Smooth muscle cell (in vitro differentiated cells): ENCODE measurements at regions not wholly inside any gene's neighbourhood (a gene's known extent, or its start where the extent isn't known, plus 50 kb on each side); places are given as distances from the start of the nearest gene placed in this dataset.

ENCODE experiments used
- DNase-seq: peaks from one replicate; lab custom pipeline; 2025; ENCODE audit not compliant: unreplicated experiment; lab: John Stamatoyannopoulos, UW
- H2AFZ ChIP-seq: fragments of 200-600 bp; sonication (generic); 2 replicates; pipeline ENCODE4 v1.6.0; 2016; ENCODE audit warnings: antibody characterized with exemption, low read depth, mild to moderate bottlenecking
- H3F3A ChIP-seq: fragments of 200-600 bp; sonication (generic); 2 replicates; pipeline ENCODE4 v1.6.0; 2017; ENCODE audit warnings: antibody characterized with exemption, low read depth
- H3K27ac ChIP-seq: fragments of 200-600 bp; sonication (generic); 2 replicates; pipeline ENCODE4 v1.5.1; 2016; ENCODE audit warnings: low read depth, mild to moderate bottlenecking
- H3K27me3 ChIP-seq: fragments of 200-600 bp; sonication (generic); 2 replicates; pipeline ENCODE4 v1.6.1; 2016; ENCODE audit warnings: low read depth, mild to moderate bottlenecking
- H3K36me3 ChIP-seq: fragments of 200-600 bp; sonication (generic); 2 replicates; pipeline ENCODE4 v1.5.1; 2016; ENCODE audit warnings: low read depth
- H3K4me1 ChIP-seq: fragments of 200-600 bp; sonication (generic); 2 replicates; pipeline ENCODE4 v1.5.1; 2016; ENCODE audit warnings: low read depth
- H3K4me2 ChIP-seq: fragments of 200-600 bp; sonication (generic); 2 replicates; pipeline ENCODE4 v1.6.0; 2016; ENCODE audit warnings: mild to moderate bottlenecking
- H3K4me3 ChIP-seq: fragments of 200-600 bp; sonication (generic); 2 replicates; pipeline ENCODE4 v1.5.1; 2016; ENCODE audit warnings: mild to moderate bottlenecking
- H3K79me2 ChIP-seq: fragments of 200-600 bp; sonication (generic); 2 replicates; pipeline ENCODE4 v1.6.0; 2016; ENCODE audit warnings: low read depth, mild to moderate bottlenecking
- H3K9ac ChIP-seq: fragments of 200-600 bp; sonication (generic); 2 replicates; pipeline ENCODE4 v1.6.0; 2016; ENCODE audit warnings: low read depth
- H3K9me3 ChIP-seq: fragments of 200-600 bp; sonication (generic); replicated peaks from 2 replicates; pipeline ENCODE4 v1.5.1; 2016; ENCODE audit warnings: low read depth
- H4K20me1 ChIP-seq: fragments of 200-600 bp; sonication (generic); 2 replicates; pipeline ENCODE4 v1.6.0; 2016; ENCODE audit warnings: low read depth
- WGBS: methylation state at CpG from one replicate; pipeline ENCODE4 v1.1.7; 2016; ENCODE audit warnings: low lambda C conversion rate; 5-methylcytosine and 5-hydroxymethylcytosine counted together
- TF ChIP-seq, protein P1 (sequence below): fragments of 200-600 bp; sonication (generic); IDR thresholded peaks from 2 replicates; pipeline ENCODE4 v1.5.1; 2017; ENCODE audit warnings: borderline replicate concordance, mild to moderate bottlenecking, antibody characterized with exemption; ENCODE audit not compliant: insufficient read depth, poor library complexity, severe bottlenecking

DNA sequence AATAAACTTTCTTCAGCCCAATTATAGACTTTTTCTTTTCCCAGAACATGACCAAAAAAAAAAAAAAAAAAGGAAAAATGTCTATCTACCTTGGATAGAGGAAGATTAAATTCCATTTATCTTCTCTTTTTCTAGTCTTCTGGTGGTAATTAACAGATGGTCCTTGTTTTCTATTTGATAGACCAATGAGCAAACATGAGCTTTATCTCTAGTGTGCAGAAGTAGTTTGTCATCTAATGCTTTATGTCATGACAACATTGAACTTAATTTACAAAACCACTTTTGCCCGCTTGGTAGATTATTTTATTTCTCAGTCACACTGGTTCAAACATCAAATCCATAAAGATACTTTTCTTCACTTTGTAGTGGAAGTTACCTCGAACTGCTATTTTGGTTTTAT is 69.5 kb upstream of the ELL2 start:
- no peaks in the 10 kb centered on the region for H3K4me1 ChIP-seq
- 95% methylated on average over 2 of the region's 2 CpGs for WGBS
- no peaks in the 10 kb centered on the region for H3K27me3 ChIP-seq
- H4K20me1 ChIP-seq = no peaks in the 10 kb centered on the region
- no peak overlapping the region for H3K9ac ChIP-seq
- TF ChIP-seq, protein P1, sequence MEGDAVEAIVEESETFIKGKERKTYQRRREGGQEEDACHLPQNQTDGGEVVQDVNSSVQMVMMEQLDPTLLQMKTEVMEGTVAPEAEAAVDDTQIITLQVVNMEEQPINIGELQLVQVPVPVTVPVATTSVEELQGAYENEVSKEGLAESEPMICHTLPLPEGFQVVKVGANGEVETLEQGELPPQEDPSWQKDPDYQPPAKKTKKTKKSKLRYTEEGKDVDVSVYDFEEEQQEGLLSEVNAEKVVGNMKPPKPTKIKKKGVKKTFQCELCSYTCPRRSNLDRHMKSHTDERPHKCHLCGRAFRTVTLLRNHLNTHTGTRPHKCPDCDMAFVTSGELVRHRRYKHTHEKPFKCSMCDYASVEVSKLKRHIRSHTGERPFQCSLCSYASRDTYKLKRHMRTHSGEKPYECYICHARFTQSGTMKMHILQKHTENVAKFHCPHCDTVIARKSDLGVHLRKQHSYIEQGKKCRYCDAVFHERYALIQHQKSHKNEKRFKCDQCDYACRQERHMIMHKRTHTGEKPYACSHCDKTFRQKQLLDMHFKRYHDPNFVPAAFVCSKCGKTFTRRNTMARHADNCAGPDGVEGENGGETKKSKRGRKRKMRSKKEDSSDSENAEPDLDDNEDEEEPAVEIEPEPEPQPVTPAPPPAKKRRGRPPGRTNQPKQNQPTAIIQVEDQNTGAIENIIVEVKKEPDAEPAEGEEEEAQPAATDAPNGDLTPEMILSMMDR = no peak
- no peaks in the 10 kb centered on the region for H3K9me3 ChIP-seq
- H3F3A ChIP-seq = no peaks in the 10 kb centered on the region
- H3K27ac ChIP-seq = no peak overlapping the region
- no peaks in the 10 kb centered on the region for H3K36me3 ChIP-seq
- H3K4me2 ChIP-seq = no peak overlapping the region
- DNase-seq = no peak
- H2AFZ ChIP-seq = no peak overlapping the region
- no peaks in the 10 kb centered on the region for H3K79me2 ChIP-seq
- no peak overlapping the region for H3K4me3 ChIP-seq

DNA sequence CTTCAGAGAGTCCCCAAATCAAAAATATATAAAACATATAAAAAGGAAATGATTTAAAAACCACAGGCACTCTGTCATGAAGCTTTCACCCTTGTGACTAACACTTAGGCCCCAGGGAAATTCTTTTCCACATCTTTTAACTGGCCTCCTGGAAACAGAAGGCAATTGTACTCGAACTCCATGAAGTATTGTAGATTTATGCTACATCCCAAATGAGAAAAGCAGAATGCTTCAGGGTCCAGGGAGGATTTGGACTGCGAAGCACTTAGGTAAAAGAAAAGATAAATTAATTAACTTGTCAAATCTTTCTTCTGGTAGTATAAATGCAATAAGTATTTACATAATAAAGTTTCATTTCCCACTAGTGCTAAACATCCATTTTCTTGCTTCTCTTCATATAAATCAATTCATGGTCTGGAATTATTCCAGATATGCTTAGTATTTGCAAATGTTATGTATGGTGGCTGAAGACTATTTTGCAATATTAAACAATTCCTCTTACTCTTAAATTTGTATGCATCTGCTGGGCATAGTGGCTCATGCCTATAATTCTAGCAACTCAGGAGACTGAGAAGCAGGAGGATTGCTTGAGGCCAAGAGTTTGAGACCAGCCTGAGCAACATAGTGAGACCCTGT is 64.9 kb upstream of the ELL2 start:
- 53% methylated on average over 2 of the region's 2 CpGs for WGBS
- H3K27me3 ChIP-seq = no peaks in the 10 kb centered on the region
- no peak for DNase-seq
- H3F3A ChIP-seq = no peaks in the 10 kb centered on the region
- H3K9me3 ChIP-seq = no peaks in the 10 kb centered on the region
- H3K4me2 ChIP-seq = peak overlapping the region; percentile 8
- H4K20me1 ChIP-seq = no peaks in the 10 kb centered on the region
- no peak overlapping the region for H3K4me3 ChIP-seq
- H3K9ac ChIP-seq = no peak overlapping the region
- no peaks in the 10 kb centered on the region for H3K4me1 ChIP-seq
- peak overlapping the region; percentile 36 for H3K27ac ChIP-seq
- TF ChIP-seq, protein P1 = no peak
- H3K36me3 ChIP-seq = no peaks in the 10 kb centered on the region
- H2AFZ ChIP-seq = peak overlapping the region; percentile 15
- no peaks in the 10 kb centered on the region for H3K79me2 ChIP-seq

DNA sequence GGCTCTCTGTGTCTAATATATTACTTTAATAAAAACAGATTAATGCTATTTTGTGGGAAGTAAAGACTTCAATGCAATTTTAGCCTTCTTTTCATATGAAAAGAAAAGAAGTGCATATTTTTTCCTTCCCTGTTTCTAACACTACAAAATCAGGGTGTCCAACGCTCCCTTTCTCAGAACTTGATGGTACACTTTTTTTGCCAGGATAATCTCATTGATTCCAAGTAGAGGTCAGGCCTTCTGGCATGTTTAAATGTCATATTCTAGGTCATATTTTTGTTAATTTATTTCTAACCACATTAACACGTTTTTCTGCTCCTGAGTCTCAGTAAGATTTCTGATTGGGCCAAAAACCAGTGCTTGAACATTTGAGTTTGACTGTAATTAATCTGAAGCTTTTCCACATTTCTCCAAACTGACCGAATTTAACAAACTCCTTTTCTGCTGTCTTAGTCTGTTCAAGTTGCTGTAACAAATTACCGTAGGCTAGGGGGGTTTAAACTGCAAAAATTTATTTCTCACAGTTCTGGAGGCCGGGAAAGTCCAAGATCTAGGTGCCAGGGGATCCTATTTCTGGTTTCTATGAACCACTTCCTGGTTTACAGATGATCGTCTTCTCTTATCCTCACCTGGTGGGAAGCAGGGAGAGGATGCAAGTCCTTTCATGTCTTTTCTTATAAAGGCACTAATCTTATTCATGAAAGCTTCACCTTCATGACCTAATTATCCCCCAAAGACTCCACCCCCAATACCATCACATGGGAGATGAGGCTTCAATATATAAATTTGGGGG is 63.2 kb upstream of the ELL2 start:
- no peak overlapping the region for H2AFZ ChIP-seq
- no peaks in the 10 kb centered on the region for H3K79me2 ChIP-seq
- no peak overlapping the region for H3K4me2 ChIP-seq
- no peaks in the 10 kb centered on the region for H3K27me3 ChIP-seq
- H3K4me1 ChIP-seq = no peaks in the 10 kb centered on the region
- no peaks in the 10 kb centered on the region for H3K9me3 ChIP-seq
- H3K36me3 ChIP-seq = no peaks in the 10 kb centered on the region
- H4K20me1 ChIP-seq = no peaks in the 10 kb centered on the region
- H3K27ac ChIP-seq = peak overlapping the region; percentile 37
- WGBS = 93% methylated on average over 6 of the region's 6 CpGs
- TF ChIP-seq, protein P1 = no peak
- H3F3A ChIP-seq = no peaks in the 10 kb centered on the region
- DNase-seq = no peak
- H3K4me3 ChIP-seq = no peak overlapping the region
- H3K9ac ChIP-seq = no peak overlapping the region
